Endothelial cell (in vitro differentiated cells): ENCODE measurements at regions not wholly inside any gene's neighbourhood (a gene's known extent, or its start where the extent isn't known, plus 50 kb on each side); places are given as distances from the start of the nearest gene placed in this dataset.

Experiments
- DNase-seq: peaks from one replicate; pipeline ENCODE4 v3.0.0; 2021; ENCODE audit warnings: low spot score
- H3K27ac Mint-ChIP-seq: one replicate; pipeline ENCODE4 v1.8.0; 2021; ENCODE audit warnings: mixed read lengths, inconsistent platforms; ENCODE audit not compliant: unreplicated experiment
- H3K27me3 Mint-ChIP-seq: one replicate; pipeline ENCODE4 v1.8.0; 2021; ENCODE audit warnings: mild to moderate bottlenecking, moderate library complexity, mixed read lengths, inconsistent platforms; ENCODE audit not compliant: unreplicated experiment
- H3K36me3 Mint-ChIP-seq: one replicate; pipeline ENCODE4 v1.8.0; 2021; ENCODE audit warnings: mild to moderate bottlenecking, low read depth, mixed read lengths, inconsistent platforms; ENCODE audit not compliant: unreplicated experiment
- H3K4me1 Mint-ChIP-seq: one replicate; pipeline ENCODE4 v1.8.0; 2021; ENCODE audit warnings: mild to moderate bottlenecking, mixed read lengths, inconsistent platforms; ENCODE audit not compliant: unreplicated experiment
- H3K4me3 Mint-ChIP-seq: one replicate; pipeline ENCODE4 v1.8.0; 2021; ENCODE audit warnings: mild to moderate bottlenecking, mixed read lengths, inconsistent platforms; ENCODE audit not compliant: unreplicated experiment
- H3K9me3 Mint-ChIP-seq: one replicate; pipeline ENCODE4 v1.8.0; 2021; ENCODE audit warnings: mixed read lengths, inconsistent platforms; ENCODE audit not compliant: unreplicated experiment
- CTCF ChIP-seq: fragments of 200-600 bp; sonication (generic); IDR thresholded peaks from one replicate; pipeline ENCODE4 v1.5.0; 2021; ENCODE audit warnings: antibody characterized with exemption; ENCODE audit not compliant: unreplicated experiment

GRCh38 chr5:18687429-18687828, 1053.2 kb downstream of the TAF11L14 start:
- no peaks in the 10 kb centered on the region for H3K36me3 Mint-ChIP-seq
- H3K27ac Mint-ChIP-seq = no peak overlapping the region
- TF ChIP-seq CTCF = no peak
- H3K9me3 Mint-ChIP-seq = no peaks in the 10 kb centered on the region
- no peaks in the 10 kb centered on the region for H3K4me1 Mint-ChIP-seq
- DNase-seq = no peak
- H3K27me3 Mint-ChIP-seq = no peaks in the 10 kb centered on the region
- no peak overlapping the region for H3K4me3 Mint-ChIP-seq

GRCh38 chr5:18699681-18700080, 1065.4 kb downstream of the TAF11L14 start:
- H3K4me3 Mint-ChIP-seq = no peak overlapping the region
- no peaks in the 10 kb centered on the region for H3K27me3 Mint-ChIP-seq

GRCh38 chr5:18702821-18703220, 1068.6 kb downstream of the TAF11L14 start:
- no peaks in the 10 kb centered on the region for H3K9me3 Mint-ChIP-seq
- DNase-seq = no peak
- TF ChIP-seq CTCF = no peak
- H3K27ac Mint-ChIP-seq = no peak overlapping the region
- no peaks in the 10 kb centered on the region for H3K4me1 Mint-ChIP-seq
- no peaks in the 10 kb centered on the region for H3K27me3 Mint-ChIP-seq
- no peak overlapping the region for H3K4me3 Mint-ChIP-seq
- no peaks in the 10 kb centered on the region for H3K36me3 Mint-ChIP-seq

More at GRCh38 chr5:18699681-18700080, 1065.4 kb downstream of the TAF11L14 start:
- H3K36me3 Mint-ChIP-seq = no peaks in the 10 kb centered on the region
- no peak for TF ChIP-seq CTCF
- DNase-seq = no peak
- H3K27ac Mint-ChIP-seq = no peak overlapping the region
- no peaks in the 10 kb centered on the region for H3K4me1 Mint-ChIP-seq
- no peaks in the 10 kb centered on the region for H3K9me3 Mint-ChIP-seq

- Mint-ChIP-seq H3K4me1 (no peaks in the 10 kb centered on the region), H3K36me3 (no peaks in the 10 kb centered on the region), H3K27me3 (no peaks in the 10 kb centered on the region), H3K9me3 (no peaks in the 10 kb centered on the region), H3K4me3 (no peak overlapping the region), H3K27ac (no peak overlapping the region)
- DNase-seq = no peak
- TF ChIP-seq CTCF = no peak
These were observed 1078.8 kb downstream of the TAF11L14 start for GRCh38 chr5:18712936-18713485.

- H3K27ac Mint-ChIP-seq = no peak overlapping the region
- no peaks in the 10 kb centered on the region for H3K36me3 Mint-ChIP-seq
- no peak for TF ChIP-seq CTCF
- no peak for DNase-seq
- no peaks in the 10 kb centered on the region for H3K4me1 Mint-ChIP-seq
- H3K27me3 Mint-ChIP-seq = no peaks in the 10 kb centered on the region
- no peak overlapping the region for H3K4me3 Mint-ChIP-seq
- H3K9me3 Mint-ChIP-seq = no peaks in the 10 kb centered on the region
These were observed 1085.7 kb downstream of the TAF11L14 start for GRCh38 chr5:18720002-18720401.
